ENCODE measurements at regions not wholly inside any gene's neighbourhood (a gene's known extent, or its start where the extent isn't known, plus 50 kb on each side); places are given as distances from the start of the nearest gene placed in this dataset.

DNA sequence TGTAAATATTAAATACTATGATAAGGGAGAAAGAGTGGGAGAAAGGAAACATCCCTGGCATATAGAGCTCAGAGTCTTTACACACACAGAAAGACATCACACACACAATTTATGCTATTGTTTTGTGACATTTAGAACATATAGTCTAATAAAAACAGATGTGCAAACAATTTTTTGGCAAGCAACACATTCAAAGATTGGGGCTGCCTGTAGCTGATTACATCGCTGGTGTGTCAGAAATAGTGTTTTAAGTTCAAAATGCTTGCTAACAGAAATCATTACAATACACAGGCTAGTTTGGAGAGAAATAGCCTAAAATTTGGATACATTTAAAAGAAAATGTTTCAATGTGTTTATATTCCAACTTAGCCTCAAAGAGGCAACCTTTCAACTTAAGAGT, 256.7 kb upstream of the NPVF start:
- Histone ChIP-seq H3K27ac (replicated peaks) (no peak overlapping the region), H3K4me3 (replicated peaks; ENCODE audit: insufficient read depth, low read length) (no peak overlapping the region), H3K27me3 (ENCODE audit: insufficient read depth, poor library complexity, severe bottlenecking) (peaks cover 12% of the 10 kb centered on the region)
- no peak for DNase-seq (ENCODE audit: low read depth in 1 of 2, low spot score in 1 of 2)
- TF ChIP-seq, protein P1, sequence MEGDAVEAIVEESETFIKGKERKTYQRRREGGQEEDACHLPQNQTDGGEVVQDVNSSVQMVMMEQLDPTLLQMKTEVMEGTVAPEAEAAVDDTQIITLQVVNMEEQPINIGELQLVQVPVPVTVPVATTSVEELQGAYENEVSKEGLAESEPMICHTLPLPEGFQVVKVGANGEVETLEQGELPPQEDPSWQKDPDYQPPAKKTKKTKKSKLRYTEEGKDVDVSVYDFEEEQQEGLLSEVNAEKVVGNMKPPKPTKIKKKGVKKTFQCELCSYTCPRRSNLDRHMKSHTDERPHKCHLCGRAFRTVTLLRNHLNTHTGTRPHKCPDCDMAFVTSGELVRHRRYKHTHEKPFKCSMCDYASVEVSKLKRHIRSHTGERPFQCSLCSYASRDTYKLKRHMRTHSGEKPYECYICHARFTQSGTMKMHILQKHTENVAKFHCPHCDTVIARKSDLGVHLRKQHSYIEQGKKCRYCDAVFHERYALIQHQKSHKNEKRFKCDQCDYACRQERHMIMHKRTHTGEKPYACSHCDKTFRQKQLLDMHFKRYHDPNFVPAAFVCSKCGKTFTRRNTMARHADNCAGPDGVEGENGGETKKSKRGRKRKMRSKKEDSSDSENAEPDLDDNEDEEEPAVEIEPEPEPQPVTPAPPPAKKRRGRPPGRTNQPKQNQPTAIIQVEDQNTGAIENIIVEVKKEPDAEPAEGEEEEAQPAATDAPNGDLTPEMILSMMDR (IDR thresholded peaks at IDR 0.05; ENCODE audit: insufficient read depth, low read length), result no peak
- TF ChIP-seq POLR2AphosphoS5 (IDR thresholded peaks at IDR 0.05; ENCODE audit: low read depth), result no peak
- TF ChIP-seq REST (IDR thresholded peaks at IDR 0.05; ENCODE audit: insufficient replicate concordance, low read depth), result no peak
- TF ChIP-seq GABPA (IDR thresholded peaks at IDR 0.05; ENCODE audit: low read depth), result no peak
- TF ChIP-seq SPI1 (IDR thresholded peaks at IDR 0.05; ENCODE audit: borderline replicate concordance, low read depth), result no peak

DNA sequence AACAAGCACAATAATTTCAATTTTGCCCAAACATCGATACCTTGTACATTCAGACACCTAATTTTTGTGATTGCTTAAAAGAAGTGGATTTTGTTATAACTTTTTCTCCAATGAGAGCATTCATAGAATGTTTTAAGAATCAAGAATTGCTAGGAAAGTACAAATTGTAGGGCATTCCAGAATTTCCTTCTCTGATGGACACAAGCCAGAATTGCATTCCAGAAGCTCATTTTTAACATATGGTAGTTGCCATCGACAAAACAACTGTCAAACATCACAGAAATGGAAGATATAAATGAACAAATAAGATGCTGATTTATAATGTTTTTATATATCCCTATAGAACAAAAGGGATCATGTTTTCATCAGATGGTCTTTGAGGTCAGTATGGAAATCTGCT, 258.4 kb upstream of the NPVF start:
- no peak for TF ChIP-seq GABPA (IDR thresholded peaks at IDR 0.05; ENCODE audit: low read depth)
- TF ChIP-seq SPI1 (IDR thresholded peaks at IDR 0.05; ENCODE audit: borderline replicate concordance, low read depth), result no peak
- no peak for TF ChIP-seq POLR2AphosphoS5 (IDR thresholded peaks at IDR 0.05; ENCODE audit: low read depth)
- TF ChIP-seq, protein P1 (IDR thresholded peaks at IDR 0.05; ENCODE audit: insufficient read depth, low read length), result no peak
- TF ChIP-seq REST (IDR thresholded peaks at IDR 0.05; ENCODE audit: insufficient replicate concordance, low read depth), result no peak

DNA sequence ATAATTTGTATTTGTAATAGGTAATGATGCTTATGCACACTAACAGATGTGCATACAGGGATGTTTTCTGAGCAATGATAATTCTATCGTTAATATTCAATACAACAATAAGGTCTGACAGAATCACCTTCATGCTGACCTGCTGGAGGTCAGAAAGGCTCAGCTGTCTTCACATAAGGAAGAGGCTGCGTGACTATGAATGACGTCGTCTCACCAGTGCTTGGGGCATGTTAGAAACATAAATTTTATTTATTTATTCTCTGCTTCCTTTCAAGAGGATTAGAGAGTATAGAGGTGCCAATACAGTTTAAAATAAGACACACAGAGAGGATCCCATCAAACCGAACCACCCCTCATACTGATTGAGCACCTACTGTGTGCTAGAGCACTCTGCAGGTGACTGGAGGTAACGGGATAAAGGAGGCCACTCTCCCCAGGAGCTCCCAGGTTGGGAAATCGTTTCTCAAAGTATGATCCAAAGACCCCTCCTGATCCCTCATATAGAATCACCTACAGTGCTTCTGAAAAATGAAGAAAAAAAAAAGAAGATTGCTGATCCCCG, 265.6 kb upstream of the NPVF start:
- H3K4me3 ChIP-seq (replicated peaks; ENCODE audit: insufficient read depth, low read length), result no peak overlapping the region
- DNase-seq (ENCODE audit: low read depth in 1 of 2, low spot score in 1 of 2), result no peak
- TF ChIP-seq, protein P1 (IDR thresholded peaks at IDR 0.05; ENCODE audit: insufficient read depth, low read length), result no peak
- TF ChIP-seq REST (IDR thresholded peaks at IDR 0.05; ENCODE audit: insufficient replicate concordance, low read depth) (no peak), GABPA (IDR thresholded peaks at IDR 0.05; ENCODE audit: low read depth) (no peak), SPI1 (IDR thresholded peaks at IDR 0.05; ENCODE audit: borderline replicate concordance, low read depth) (no peak), POLR2AphosphoS5 (IDR thresholded peaks at IDR 0.05; ENCODE audit: low read depth) (no peak)
- no peaks in the 10 kb centered on the region for H3K27me3 ChIP-seq (ENCODE audit: insufficient read depth, poor library complexity, severe bottlenecking)
- no peak overlapping the region for H3K27ac ChIP-seq (replicated peaks)

More for the DNA sequence above, 258.4 kb upstream of the NPVF start:
- Histone ChIP-seq H3K4me3 (replicated peaks; ENCODE audit: insufficient read depth, low read length) (no peak overlapping the region), H3K27me3 (ENCODE audit: insufficient read depth, poor library complexity, severe bottlenecking) (peaks cover 12% of the 10 kb centered on the region), H3K27ac (replicated peaks) (no peak overlapping the region)
- no peak for DNase-seq (ENCODE audit: low read depth in 1 of 2, low spot score in 1 of 2)

All from HL-60 (cell line).